ENCODE measurements at regions not wholly inside any gene's neighbourhood (a gene's known extent, or its start where the extent isn't known, plus 50 kb on each side); places are given as distances from the start of the nearest gene placed in this dataset.

DNA sequence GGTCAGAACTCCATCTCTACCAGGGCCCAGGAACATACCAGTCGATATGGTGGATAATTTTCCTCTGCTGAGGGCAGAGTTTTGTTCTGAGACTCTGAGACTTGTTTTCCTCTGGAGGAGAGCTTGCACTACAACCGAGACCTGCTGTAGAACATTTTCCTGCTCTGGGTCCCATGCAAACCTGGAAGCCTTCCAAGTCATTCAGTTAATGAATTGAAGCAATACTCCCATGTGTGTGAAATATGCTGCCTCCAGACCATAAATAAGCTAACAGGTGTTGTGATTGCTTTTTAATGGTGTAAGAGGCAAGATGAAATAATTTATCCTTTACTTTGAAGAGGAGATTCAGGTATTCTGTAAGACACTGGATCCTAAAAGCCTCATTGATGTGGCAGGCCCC lies 372.8 kb downstream of the TMEM167A start:
- Histone ChIP-seq H3K36me3 (ENCODE audit: control insufficient read depth in 4 of 4, insufficient read depth in 3 of 4, low read depth in 1 of 4, low read length in 3 of 4) (no peaks in the 10 kb centered on the region), H3K9me3 (ENCODE audit: control insufficient read depth in 4 of 4, low read length in 3 of 4) (peaks cover 0 to 3% (median 0%) of the 10 kb centered on the region in 4 donors), H3K9ac (ENCODE audit: low read depth in 1 of 2, low read length in 2 of 2) (no peak overlapping the region), H3K27me3 (ENCODE audit: control insufficient read depth in 4 of 4, insufficient read depth in 4 of 4, low read length in 3 of 4) (no peaks in the 10 kb centered on the region), H3K4me3 (ENCODE audit: low read depth in 1 of 3, low read length in 3 of 3) (no peak overlapping the region), H3K4me1 (ENCODE audit: control insufficient read depth in 4 of 4, insufficient read depth in 4 of 4, low read length in 3 of 4) (no peaks in the 10 kb centered on the region), H3K27ac (ENCODE audit: low read depth in 1 of 2, low read length in 2 of 2) (no peak overlapping the region)
- no peak for DNase-seq (ENCODE audit: low spot score)
- no peak for TF ChIP-seq RXRA (IDR thresholded peaks at IDR 0.05)
- no peak for TF ChIP-seq HNF4A (conservative IDR thresholded peaks at IDR 0.05)
- TF ChIP-seq, protein P1, sequence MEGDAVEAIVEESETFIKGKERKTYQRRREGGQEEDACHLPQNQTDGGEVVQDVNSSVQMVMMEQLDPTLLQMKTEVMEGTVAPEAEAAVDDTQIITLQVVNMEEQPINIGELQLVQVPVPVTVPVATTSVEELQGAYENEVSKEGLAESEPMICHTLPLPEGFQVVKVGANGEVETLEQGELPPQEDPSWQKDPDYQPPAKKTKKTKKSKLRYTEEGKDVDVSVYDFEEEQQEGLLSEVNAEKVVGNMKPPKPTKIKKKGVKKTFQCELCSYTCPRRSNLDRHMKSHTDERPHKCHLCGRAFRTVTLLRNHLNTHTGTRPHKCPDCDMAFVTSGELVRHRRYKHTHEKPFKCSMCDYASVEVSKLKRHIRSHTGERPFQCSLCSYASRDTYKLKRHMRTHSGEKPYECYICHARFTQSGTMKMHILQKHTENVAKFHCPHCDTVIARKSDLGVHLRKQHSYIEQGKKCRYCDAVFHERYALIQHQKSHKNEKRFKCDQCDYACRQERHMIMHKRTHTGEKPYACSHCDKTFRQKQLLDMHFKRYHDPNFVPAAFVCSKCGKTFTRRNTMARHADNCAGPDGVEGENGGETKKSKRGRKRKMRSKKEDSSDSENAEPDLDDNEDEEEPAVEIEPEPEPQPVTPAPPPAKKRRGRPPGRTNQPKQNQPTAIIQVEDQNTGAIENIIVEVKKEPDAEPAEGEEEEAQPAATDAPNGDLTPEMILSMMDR (IDR thresholded peaks at IDR 0.05; ENCODE audit: low read depth, low read length, missing input control), result no peak
- TF ChIP-seq YY1 (IDR thresholded peaks at IDR 0.05), result no peak
- TF ChIP-seq, protein P2, sequence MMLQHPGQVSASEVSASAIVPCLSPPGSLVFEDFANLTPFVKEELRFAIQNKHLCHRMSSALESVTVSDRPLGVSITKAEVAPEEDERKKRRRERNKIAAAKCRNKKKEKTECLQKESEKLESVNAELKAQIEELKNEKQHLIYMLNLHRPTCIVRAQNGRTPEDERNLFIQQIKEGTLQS (IDR thresholded peaks at IDR 0.05), result no peak
- no peak for TF ChIP-seq JUND (IDR thresholded peaks at IDR 0.05)
- no peak for TF ChIP-seq FOXA1 (IDR thresholded peaks at IDR 0.05)
- no peak for TF ChIP-seq GABPA (IDR thresholded peaks at IDR 0.05 in 1 of 2, conservative IDR thresholded peaks at IDR 0.05 in 1 of 2)
- TF ChIP-seq EGR1 (IDR thresholded peaks at IDR 0.05; ENCODE audit: low read depth in 2 of 2), result no peak
- 94% methylated on average over 2 of the region's 2 CpGs for WGBS

DNA sequence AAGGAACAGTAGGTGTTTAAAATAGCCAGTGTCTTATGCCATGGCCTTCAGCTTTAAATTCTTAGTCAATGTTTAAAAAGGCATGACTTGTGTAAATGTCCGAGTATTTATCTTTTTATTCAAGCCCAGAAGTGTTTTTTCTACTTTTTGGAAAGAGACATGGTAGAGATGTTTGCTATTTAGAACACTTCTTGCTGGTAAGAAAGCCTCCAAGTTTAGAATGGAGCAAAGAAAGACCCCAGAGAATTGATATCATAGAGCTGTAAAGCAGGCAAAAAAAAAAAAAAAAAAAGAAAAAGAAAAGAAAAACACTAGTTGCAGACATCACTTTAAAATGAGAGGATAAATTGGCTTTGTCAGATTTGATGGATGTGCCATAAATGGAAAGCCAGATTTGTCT lies 375.1 kb downstream of the TMEM167A start:
- Histone ChIP-seq H3K27me3 (ENCODE audit: control insufficient read depth in 4 of 4, insufficient read depth in 4 of 4, low read length in 3 of 4) (no peaks in the 10 kb centered on the region), H3K36me3 (ENCODE audit: control insufficient read depth in 4 of 4, insufficient read depth in 3 of 4, low read depth in 1 of 4, low read length in 3 of 4) (no peaks in the 10 kb centered on the region), H3K4me3 (ENCODE audit: low read depth in 1 of 3, low read length in 3 of 3) (no peak overlapping the region), H3K9ac (ENCODE audit: low read depth in 1 of 2, low read length in 2 of 2) (no peak overlapping the region), H3K27ac (ENCODE audit: low read depth in 1 of 2, low read length in 2 of 2) (no peak overlapping the region), H3K4me1 (ENCODE audit: control insufficient read depth in 4 of 4, insufficient read depth in 4 of 4, low read length in 3 of 4) (no peaks in the 10 kb centered on the region), H3K9me3 (ENCODE audit: control insufficient read depth in 4 of 4, low read length in 3 of 4) (peaks cover 0 to 3% (median 0%) of the 10 kb centered on the region in 4 donors)
- DNase-seq (ENCODE audit: low spot score), result no peak
- WGBS, result 1% methylated on average over 1 of the region's 1 CpG
- TF ChIP-seq RAD21 (IDR thresholded peaks at IDR 0.05) (no peak), GABPA (IDR thresholded peaks at IDR 0.05 in 1 of 2, conservative IDR thresholded peaks at IDR 0.05 in 1 of 2) (no peak), REST (IDR thresholded peaks at IDR 0.05) (no peak), YY1 (IDR thresholded peaks at IDR 0.05) (no peak), NR2F2 (IDR thresholded peaks at IDR 0.05) (no peak), FOXA1 (IDR thresholded peaks at IDR 0.05) (no peak), SP1 (IDR thresholded peaks at IDR 0.05) (no peak), JUND (IDR thresholded peaks at IDR 0.05) (no peak), MAX (IDR thresholded peaks at IDR 0.05) (no peak), EGR1 (IDR thresholded peaks at IDR 0.05; ENCODE audit: low read depth in 2 of 2) (no peak), HNF4A (conservative IDR thresholded peaks at IDR 0.05) (no peak), RXRA (IDR thresholded peaks at IDR 0.05) (no peak), TAF1 (conservative IDR thresholded peaks at IDR 0.05) (no peak), HNF4G (IDR thresholded peaks at IDR 0.05) (no peak), FOXA2 (IDR thresholded peaks at IDR 0.05) (no peak)
- TF ChIP-seq, protein P3, sequence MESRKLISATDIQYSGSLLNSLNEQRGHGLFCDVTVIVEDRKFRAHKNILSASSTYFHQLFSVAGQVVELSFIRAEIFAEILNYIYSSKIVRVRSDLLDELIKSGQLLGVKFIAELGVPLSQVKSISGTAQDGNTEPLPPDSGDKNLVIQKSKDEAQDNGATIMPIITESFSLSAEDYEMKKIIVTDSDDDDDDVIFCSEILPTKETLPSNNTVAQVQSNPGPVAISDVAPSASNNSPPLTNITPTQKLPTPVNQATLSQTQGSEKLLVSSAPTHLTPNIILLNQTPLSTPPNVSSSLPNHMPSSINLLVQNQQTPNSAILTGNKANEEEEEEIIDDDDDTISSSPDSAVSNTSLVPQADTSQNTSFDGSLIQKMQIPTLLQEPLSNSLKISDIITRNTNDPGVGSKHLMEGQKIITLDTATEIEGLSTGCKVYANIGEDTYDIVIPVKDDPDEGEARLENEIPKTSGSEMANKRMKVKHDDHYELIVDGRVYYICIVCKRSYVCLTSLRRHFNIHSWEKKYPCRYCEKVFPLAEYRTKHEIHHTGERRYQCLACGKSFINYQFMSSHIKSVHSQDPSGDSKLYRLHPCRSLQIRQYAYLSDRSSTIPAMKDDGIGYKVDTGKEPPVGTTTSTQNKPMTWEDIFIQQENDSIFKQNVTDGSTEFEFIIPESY (IDR thresholded peaks at IDR 0.05), result no peak
- TF ChIP-seq, protein P2 (IDR thresholded peaks at IDR 0.05), result no peak
- TF ChIP-seq, protein P1 (IDR thresholded peaks at IDR 0.05; ENCODE audit: low read depth, low read length, missing input control), result no peak
